Neuronal stem cell (in vitro differentiated cells): ENCODE measurements at regions not wholly inside any gene's neighbourhood (a gene's known extent, or its start where the extent isn't known, plus 50 kb on each side); places are given as distances from the start of the nearest gene placed in this dataset.

Experiments
- DNase-seq: peaks from one replicate; pipeline ENCODE4 v3.0.0-alpha.2; 2013; ENCODE audit warnings: low spot score
- H2AFZ ChIP-seq: one replicate; pipeline ENCODE4 v1.6.1; 2013; ENCODE audit warnings: mild to moderate bottlenecking, low read length, inconsistent platforms
- H2AK5ac ChIP-seq: 2 replicates; pipeline ENCODE4 v1.6.1; 2013; ENCODE audit warnings: low read depth, mild to moderate bottlenecking, inconsistent platforms, low read length, moderate library complexity, mixed read lengths
- H2BK120ac ChIP-seq: 2 replicates; pipeline ENCODE4 v1.6.1; 2013; ENCODE audit warnings: low read depth, mild to moderate bottlenecking, inconsistent platforms, low read length, moderate library complexity, mixed read lengths
- H2BK12ac ChIP-seq: one replicate; pipeline ENCODE4 v1.6.1; 2013; ENCODE audit warnings: low read length, inconsistent platforms
- H2BK15ac ChIP-seq: 2 replicates; pipeline ENCODE4 v1.6.1; 2013; ENCODE audit warnings: mild to moderate bottlenecking, low read length, inconsistent platforms, mixed read lengths
- H2BK5ac ChIP-seq: one replicate; pipeline ENCODE4 v1.6.1; 2013; ENCODE audit warnings: inconsistent platforms, mild to moderate bottlenecking, low read length, moderate library complexity
- H3K14ac ChIP-seq: one replicate; pipeline ENCODE4 v1.6.1; 2013; ENCODE audit warnings: low read length, inconsistent platforms
- H3K18ac ChIP-seq: 2 replicates; pipeline ENCODE4 v1.6.1; 2013; ENCODE audit warnings: low read length, inconsistent platforms
- H3K23ac ChIP-seq: 2 replicates; pipeline ENCODE4 v1.6.1; 2013; ENCODE audit warnings: low read depth, mild to moderate bottlenecking, mixed read lengths, low read length, inconsistent platforms; ENCODE audit not compliant: poor library complexity
- H3K27ac ChIP-seq: replicated peaks from 3 replicates; pipeline ENCODE4 v1.5.1; 2013; ENCODE audit warnings: low read length, inconsistent platforms
- H3K27me3 ChIP-seq, 3 experiments: 2 replicates each; pipeline ENCODE4 v1.6.1; 2013; ENCODE audit warnings: low read length in 3 of 3, mild to moderate bottlenecking in 2 of 3, inconsistent platforms in 1 of 3, low read depth in 1 of 3, mixed read lengths in 1 of 3, moderate library complexity in 1 of 3; ENCODE audit not compliant: control insufficient read depth in 3 of 3, insufficient read depth in 3 of 3
- H3K36me3 ChIP-seq, 2 donors: replicated peaks in 1 of 2; 2 replicates each; pipeline ENCODE4 v1.6.1; 2013; ENCODE audit warnings: low read length in 2 of 2; ENCODE audit not compliant: control insufficient read depth in 2 of 2, insufficient read depth in 2 of 2
- H3K4ac ChIP-seq: 2 replicates; pipeline ENCODE4 v1.6.1; 2013; ENCODE audit warnings: inconsistent platforms, mild to moderate bottlenecking, low read length, moderate library complexity
- H3K4me1 ChIP-seq, 2 donors: 1 replicate in 1 of 2; 2 replicates in 1 of 2; pipeline ENCODE4 v1.6.1; 2013; ENCODE audit warnings: low read length in 2 of 2, low read depth in 1 of 2; ENCODE audit not compliant: control insufficient read depth in 2 of 2, insufficient read depth in 1 of 2
- H3K4me2 ChIP-seq: one replicate; pipeline ENCODE4 v1.6.1; 2013; ENCODE audit warnings: mild to moderate bottlenecking, low read length, inconsistent platforms; ENCODE audit not compliant: insufficient read depth, poor library complexity, severe bottlenecking
- H3K4me3 ChIP-seq, 2 donors: 2 replicates each; pipeline ENCODE4 v1.5.1; 2013; ENCODE audit warnings: low read length in 2 of 2, mild to moderate bottlenecking in 2 of 2, inconsistent platforms in 1 of 2, moderate library complexity in 1 of 2
- H3K79me1 ChIP-seq: one replicate; pipeline ENCODE4 v1.6.1; 2013; ENCODE audit warnings: low read depth, mild to moderate bottlenecking, inconsistent platforms, low read length, moderate library complexity
- H3K9ac ChIP-seq: one replicate; pipeline ENCODE4 v1.6.1; 2013; ENCODE audit warnings: mild to moderate bottlenecking, low read depth, low read length, inconsistent platforms; ENCODE audit not compliant: poor library complexity
- H3K9me3 ChIP-seq, 2 donors: replicated peaks in 1 of 2; 2 replicates each; pipeline versions ENCODE3 to v1.6.1; 2013; ENCODE audit warnings: low read length in 2 of 2, mild to moderate bottlenecking in 2 of 2, inconsistent platforms in 1 of 2, low read depth in 1 of 2, mixed read lengths in 1 of 2, moderate library complexity in 1 of 2; ENCODE audit not compliant: control insufficient read depth in 2 of 2, insufficient read depth in 1 of 2
- H4K8ac ChIP-seq: one replicate; pipeline ENCODE4 v1.6.1; 2013; ENCODE audit warnings: low read depth, mild to moderate bottlenecking, inconsistent platforms, low read length, moderate library complexity
- H4K91ac ChIP-seq: one replicate; pipeline ENCODE4 v1.6.1; 2013; ENCODE audit warnings: low read length, low read depth, mild to moderate bottlenecking, inconsistent platforms; ENCODE audit not compliant: poor library complexity
- WGBS, 2 donors: extraction: QIAGEN DNeasy Blood & Tissue Kit; methylation state at CpG; one replicate each; pipeline ENCODE4 v1.1.7; 2013; ENCODE audit warnings: missing lambda C conversion rate in 2 of 2, mixed read lengths in 1 of 2; ENCODE audit not compliant: insufficient read length in 2 of 2, insufficient replicate concordance in 1 of 2; ENCODE audit errors: extremely low coverage in 2 of 2; 5-methylcytosine and 5-hydroxymethylcytosine counted together

GRCh38 chr2:201568217-201568820, 75.0 kb downstream of the TMEM237 start:
- Histone ChIP-seq H3K27ac (no peak overlapping the region), H3K4me1 (no peaks in the 10 kb centered on the region), H4K91ac (no peak overlapping the region), H2AFZ (no peak overlapping the region), H4K8ac (no peak overlapping the region), H2BK120ac (no peak overlapping the region), H3K4ac (no peak overlapping the region), H3K4me3 (no peak overlapping the region), H2BK12ac (no peak overlapping the region), H3K23ac (no peak overlapping the region), H2BK5ac (no peak overlapping the region), H3K36me3 (no peaks in the 10 kb centered on the region), H3K79me1 (no peaks in the 10 kb centered on the region), H2AK5ac (no peak overlapping the region), H3K14ac (no peak overlapping the region), H3K9ac (no peak overlapping the region), H3K27me3 (peaks cover 0 to 3% (median 0%) of the 10 kb centered on the region in 3 experiments), H3K9me3 (no peaks in the 10 kb centered on the region), H3K18ac (no peak overlapping the region), H2BK15ac (no peak overlapping the region), H3K4me2 (no peak overlapping the region)
- WGBS, 2 donors, result no CpG with 5 or more reads among the region's 3 CpGs
- DNase-seq, result no peak

GRCh38 chr2:201559067-201559710, 84.1 kb downstream of the TMEM237 start:
- H3K27me3 ChIP-seq, result no peaks in the 10 kb centered on the region
- no peak overlapping the region for H4K8ac ChIP-seq
- no peak overlapping the region for H3K4me2 ChIP-seq
- no peak overlapping the region for H2BK12ac ChIP-seq
- no peak overlapping the region for H3K23ac ChIP-seq
- no peak overlapping the region for H3K9ac ChIP-seq
- peak overlapping the region; percentile 10 for H2AK5ac ChIP-seq
- H3K4ac ChIP-seq, result no peak overlapping the region
- peak overlapping the region; percentile 17 for H2BK5ac ChIP-seq
- no peak overlapping the region for H3K27ac ChIP-seq
- no peak overlapping the region for H2AFZ ChIP-seq
- H2BK15ac ChIP-seq, result no peak overlapping the region
- DNase-seq, result no peak
- WGBS, 2 donors, result no CpG with 5 or more reads among the region's 4 CpGs
- no peak overlapping the region for H3K4me3 ChIP-seq
- H4K91ac ChIP-seq, result peak overlapping the region; percentile 92
- peak overlapping the region; percentile 82 for H3K14ac ChIP-seq
- no peaks in the 10 kb centered on the region for H3K9me3 ChIP-seq
- peak overlapping the region; percentile 61 for H2BK120ac ChIP-seq
- no peaks in the 10 kb centered on the region for H3K79me1 ChIP-seq
- H3K36me3 ChIP-seq, result no peaks in the 10 kb centered on the region
- peak overlapping the region; percentile 83 for H3K18ac ChIP-seq
- no peaks in the 10 kb centered on the region for H3K4me1 ChIP-seq

- no peak overlapping the region for H3K4ac ChIP-seq
- no peak overlapping the region for H3K9ac ChIP-seq
- H2BK120ac ChIP-seq, result no peak overlapping the region
- H3K4me2 ChIP-seq, result no peak overlapping the region
- H3K79me1 ChIP-seq, result no peaks in the 10 kb centered on the region
- no peak overlapping the region for H2BK5ac ChIP-seq
- no peaks in the 10 kb centered on the region for H3K36me3 ChIP-seq
- WGBS, 2 donors, result no CpG with 5 or more reads among the region's 5 CpGs
- no peak overlapping the region for H2BK12ac ChIP-seq
- H3K23ac ChIP-seq, result no peak overlapping the region
- no peak overlapping the region for H3K4me3 ChIP-seq
- H4K8ac ChIP-seq, result no peak overlapping the region
- H3K4me1 ChIP-seq, result no peaks in the 10 kb centered on the region
- no peak overlapping the region for H2AFZ ChIP-seq
- no peak overlapping the region for H3K14ac ChIP-seq
- no peaks in the 10 kb centered on the region for H3K9me3 ChIP-seq
- peak overlapping the region; percentile 10 for H2AK5ac ChIP-seq
- no peak overlapping the region for H3K18ac ChIP-seq
- no peaks in the 10 kb centered on the region for H3K27me3 ChIP-seq
- no peak overlapping the region for H2BK15ac ChIP-seq
- DNase-seq, result no peak
- H3K27ac ChIP-seq, result no peak overlapping the region
- no peak overlapping the region for H4K91ac ChIP-seq
Measured at GRCh38 chr2:201558665-201559064, 84.6 kb downstream of the TMEM237 start.

- Histone ChIP-seq H2AK5ac (no peak overlapping the region), H3K27me3 (no peaks in the 10 kb centered on the region), H2BK120ac (no peak overlapping the region), H3K9me3 (no peaks in the 10 kb centered on the region), H2BK12ac (no peak overlapping the region), H3K14ac (no peak overlapping the region), H3K27ac (no peak overlapping the region), H3K9ac (no peak overlapping the region), H3K36me3 (no peaks in the 10 kb centered on the region), H4K8ac (no peak overlapping the region), H3K4me2 (no peak overlapping the region), H3K23ac (no peak overlapping the region), H2BK5ac (no peak overlapping the region), H3K4ac (no peak overlapping the region), H3K4me1 (no peaks in the 10 kb centered on the region), H3K4me3 (no peak overlapping the region), H3K18ac (no peak overlapping the region), H2AFZ (no peak overlapping the region), H2BK15ac (no peak overlapping the region), H4K91ac (no peak overlapping the region), H3K79me1 (no peaks in the 10 kb centered on the region)
- no peak for DNase-seq
- WGBS, 2 donors, result no CpG with 5 or more reads among the region's 1 CpG
Measured at GRCh38 chr2:201558232-201558631, 85.1 kb downstream of the TMEM237 start.
